Breast epithelium (tissue), 3 donors: ENCODE measurements at regions not wholly inside any gene's neighbourhood (a gene's known extent, or its start where the extent isn't known, plus 50 kb on each side); places are given as distances from the start of the nearest gene placed in this dataset.

Source experiments
- CTCF ChIP-seq, 3 donors: fragments of 450-650 bp; IDR thresholded peaks; one replicate each; pipeline ENCODE4 v1.5.1; 2016 to 2017; ENCODE audit warnings: antibody characterized with exemption in 3 of 3, mild to moderate bottlenecking in 3 of 3, moderate library complexity in 3 of 3
- POLR2A ChIP-seq: fragments of 450-650 bp; IDR thresholded peaks from one replicate; pipeline ENCODE4 v1.6.1; 2016; ENCODE audit warnings: antibody characterized with exemption, mild to moderate bottlenecking, moderate library complexity
- POLR2AphosphoS5 ChIP-seq, 3 donors: sonication (generic); formaldehyde crosslinking; IDR thresholded peaks; one replicate each; pipeline ENCODE4 v1.6.1; 2017; ENCODE audit warnings: antibody characterized with exemption in 3 of 3

- TF ChIP-seq CTCF (IDR thresholded peaks at IDR 0.05) (no peak), POLR2A (no peak), POLR2AphosphoS5 (IDR thresholded peaks at IDR 0.05) (no peak)
Measured at GRCh38 chrX:85569096-85569495, 189.6 kb upstream of the POF1B start.
